PC-9 (cell line): ENCODE measurements at regions not wholly inside any gene's neighbourhood (a gene's known extent, or its start where the extent isn't known, plus 50 kb on each side); places are given as distances from the start of the nearest gene placed in this dataset.
"Not testable (repeated sequence)": the region's sequence is repeated elsewhere in the genome, so short reads cannot be mapped to it uniquely, and the experiment has no call there.

ENCODE experiments used
- BruUV-seq: library from RNA; stranded (reverse); fragments of 400-500 nt; replicated peaks from 2 replicates; lab custom pipeline; 2021; lab: Mats Ljungman, UMichigan
- CTCF ChIA-PET: fragments of 300-600 bp; sonication (Branson Sonifier 250); formaldehyde crosslinking; loops from one replicate; lab custom pipeline; 2022; ENCODE audit warnings: antibody characterized with exemption; lab: Charles Lee
- POLR2A ChIA-PET: fragments of 300-600 bp; sonication (Branson Sonifier 250); formaldehyde crosslinking; loops from one replicate; lab custom pipeline; 2022; ENCODE audit warnings: antibody characterized with exemption; ENCODE audit not compliant: unreplicated experiment; lab: Charles Lee
- DNase-seq, 2 experiments: peaks; one replicate each; pipeline versions ENCODE4 v3.0.0 to v3.0.0-alpha.2; 2015 to 2022; ENCODE audit warnings: mixed read lengths in 1 of 2
- H2AFZ ChIP-seq: fragments of 200-600 bp; sonication (generic); 2 replicates; pipeline ENCODE4 v1.8.1; 2017; ENCODE audit warnings: antibody characterized with exemption
- H3F3A ChIP-seq: fragments of 200-600 bp; sonication (generic); 2 replicates; pipeline ENCODE4 v1.8.1; 2017; ENCODE audit warnings: antibody characterized with exemption, mild to moderate bottlenecking, low read depth; ENCODE audit not compliant: insufficient read depth
- H3K27ac ChIP-seq: fragments of 200-600 bp; sonication (generic); 2 replicates; pipeline ENCODE4 v1.6.1; 2016; ENCODE audit warnings: mixed run types
- H3K27me3 ChIP-seq: fragments of 200-600 bp; sonication (generic); 2 replicates; pipeline ENCODE4 v1.6.1; 2016; ENCODE audit warnings: low read depth, mixed run types; ENCODE audit not compliant: insufficient read depth
- H3K36me3 ChIP-seq: fragments of 200-600 bp; sonication (generic); 2 replicates; pipeline ENCODE4 v1.6.1; 2016; ENCODE audit warnings: low read depth, mixed run types
- H3K4me1 ChIP-seq: fragments of 200-600 bp; sonication (generic); replicated peaks from 2 replicates; pipeline ENCODE4 v1.6.1; 2016; ENCODE audit warnings: mixed run types; ENCODE audit not compliant: insufficient read depth
- H3K4me2 ChIP-seq: fragments of 200-600 bp; sonication (generic); 2 replicates; pipeline ENCODE4 v1.6.1; 2017; ENCODE audit warnings: mixed run types
- H3K4me3 ChIP-seq: fragments of 200-600 bp; sonication (generic); 2 replicates; pipeline ENCODE4 v1.6.1; 2016; ENCODE audit warnings: mixed run types
- H3K79me2 ChIP-seq: fragments of 200-600 bp; sonication (generic); 2 replicates; pipeline ENCODE4 v1.6.1; 2017; ENCODE audit warnings: low read depth, mixed run types
- H3K9me2 ChIP-seq: fragments of 200-600 bp; sonication (generic); 2 replicates; pipeline ENCODE4 v1.8.1; 2017; ENCODE audit warnings: mild to moderate bottlenecking; ENCODE audit not compliant: insufficient read depth
- H3K9me3 ChIP-seq: fragments of 200-600 bp; sonication (generic); 2 replicates; pipeline ENCODE4 v1.8.1; 2016; ENCODE audit warnings: low read depth; ENCODE audit not compliant: insufficient read depth
- H4K20me1 ChIP-seq: fragments of 200-600 bp; sonication (generic); 2 replicates; pipeline ENCODE4 v1.8.1; 2017; ENCODE audit not compliant: insufficient read depth
- EZH2 ChIP-seq: fragments of 200-600 bp; sonication (generic); IDR thresholded peaks from 2 replicates; pipeline ENCODE4 v1.8.0; 2017; ENCODE audit warnings: antibody characterized with exemption, low read depth
- intact Hi-C: fragments of 100-400 bp; cut with micrococcal nuclease; formaldehyde crosslinking; loops from one replicate; pipeline ENCODE4 v1.10.0; 2022; ENCODE audit not compliant: unreplicated experiment
- TF ChIP-seq, protein P1 (sequence below): fragments of 200-600 bp; sonication (generic); conservative IDR thresholded peaks from 2 replicates; pipeline ENCODE4 v1.6.1; 2017; ENCODE audit warnings: mixed run types, antibody characterized with exemption, mild to moderate bottlenecking, moderate library complexity

DNA sequence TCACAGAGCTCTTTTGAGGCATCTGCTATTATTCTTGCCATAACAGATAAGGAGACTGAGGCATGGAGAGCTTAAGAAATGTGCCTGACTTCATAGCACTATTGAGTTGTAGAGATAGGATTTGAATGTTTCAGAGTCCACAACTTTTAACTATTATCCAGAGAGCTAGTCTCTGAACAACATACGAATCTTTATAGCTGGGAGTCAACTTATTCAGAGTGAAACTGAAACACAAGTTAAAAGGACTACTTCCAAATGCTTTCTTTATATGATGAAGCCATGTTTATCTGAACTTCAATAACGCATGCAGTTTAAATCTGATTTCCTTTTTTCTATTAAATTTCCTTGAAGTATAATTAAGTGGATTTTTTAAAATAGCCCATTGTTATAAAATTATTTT lies 268.8 kb downstream of the IKZF2 start:
- no peaks in the 10 kb centered on the region for H3K9me2 ChIP-seq
- POLR2A ChIA-PET = no interaction called here
- CTCF ChIA-PET = no interaction called here
- no peak for DNase-seq
- no peaks in the 10 kb centered on the region for H3F3A ChIP-seq
- no peaks in the 10 kb centered on the region for H3K9me3 ChIP-seq
- no peak overlapping the region for H2AFZ ChIP-seq
- no peak for TF ChIP-seq EZH2
- TF ChIP-seq, protein P1, sequence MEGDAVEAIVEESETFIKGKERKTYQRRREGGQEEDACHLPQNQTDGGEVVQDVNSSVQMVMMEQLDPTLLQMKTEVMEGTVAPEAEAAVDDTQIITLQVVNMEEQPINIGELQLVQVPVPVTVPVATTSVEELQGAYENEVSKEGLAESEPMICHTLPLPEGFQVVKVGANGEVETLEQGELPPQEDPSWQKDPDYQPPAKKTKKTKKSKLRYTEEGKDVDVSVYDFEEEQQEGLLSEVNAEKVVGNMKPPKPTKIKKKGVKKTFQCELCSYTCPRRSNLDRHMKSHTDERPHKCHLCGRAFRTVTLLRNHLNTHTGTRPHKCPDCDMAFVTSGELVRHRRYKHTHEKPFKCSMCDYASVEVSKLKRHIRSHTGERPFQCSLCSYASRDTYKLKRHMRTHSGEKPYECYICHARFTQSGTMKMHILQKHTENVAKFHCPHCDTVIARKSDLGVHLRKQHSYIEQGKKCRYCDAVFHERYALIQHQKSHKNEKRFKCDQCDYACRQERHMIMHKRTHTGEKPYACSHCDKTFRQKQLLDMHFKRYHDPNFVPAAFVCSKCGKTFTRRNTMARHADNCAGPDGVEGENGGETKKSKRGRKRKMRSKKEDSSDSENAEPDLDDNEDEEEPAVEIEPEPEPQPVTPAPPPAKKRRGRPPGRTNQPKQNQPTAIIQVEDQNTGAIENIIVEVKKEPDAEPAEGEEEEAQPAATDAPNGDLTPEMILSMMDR = no peak
- H3K27ac ChIP-seq = no peak overlapping the region
- H3K36me3 ChIP-seq = no peaks in the 10 kb centered on the region
- H3K4me1 ChIP-seq = no peaks in the 10 kb centered on the region
- no peaks in the 10 kb centered on the region for H3K27me3 ChIP-seq
- no peaks in the 10 kb centered on the region for H3K79me2 ChIP-seq
- intact Hi-C loops = no loop called here
- no peaks in the 10 kb centered on the region for H4K20me1 ChIP-seq
- BruUV-seq = no TSS peak
- H3K4me2 ChIP-seq = no peak overlapping the region
- H3K4me3 ChIP-seq = no peak overlapping the region

DNA sequence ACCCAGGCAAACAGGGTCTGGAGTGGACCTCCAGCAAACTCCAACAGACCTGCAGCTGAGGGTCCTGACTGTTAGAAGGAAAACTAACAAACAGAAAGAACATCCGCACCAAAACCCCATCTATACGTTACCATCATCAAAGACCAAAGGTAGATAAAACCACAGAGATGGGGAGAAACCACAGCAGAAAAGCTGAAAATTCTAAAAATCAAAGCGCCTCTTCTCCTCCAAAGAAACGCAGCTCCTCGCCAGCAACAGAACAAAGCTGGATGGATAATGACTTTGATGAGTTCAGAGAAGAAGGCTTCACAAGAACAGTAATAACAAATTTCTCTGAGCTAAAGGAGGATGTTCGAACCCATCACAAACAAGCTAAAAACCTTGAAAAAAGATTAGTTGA lies 274.9 kb downstream of the IKZF2 start:
- DNase-seq, H3K4me3 ChIP-seq, H3K27ac ChIP-seq, H3K4me2 ChIP-seq, H4K20me1 ChIP-seq, H3K27me3 ChIP-seq, BruUV-seq, H3K9me2 ChIP-seq, H3K4me1 ChIP-seq, H3K36me3 ChIP-seq, H3K79me2 ChIP-seq, H3F3A ChIP-seq, H2AFZ ChIP-seq, POLR2A ChIA-PET, intact Hi-C loops, H3K9me3 ChIP-seq, CTCF ChIA-PET: not testable (repeated sequence)

DNA sequence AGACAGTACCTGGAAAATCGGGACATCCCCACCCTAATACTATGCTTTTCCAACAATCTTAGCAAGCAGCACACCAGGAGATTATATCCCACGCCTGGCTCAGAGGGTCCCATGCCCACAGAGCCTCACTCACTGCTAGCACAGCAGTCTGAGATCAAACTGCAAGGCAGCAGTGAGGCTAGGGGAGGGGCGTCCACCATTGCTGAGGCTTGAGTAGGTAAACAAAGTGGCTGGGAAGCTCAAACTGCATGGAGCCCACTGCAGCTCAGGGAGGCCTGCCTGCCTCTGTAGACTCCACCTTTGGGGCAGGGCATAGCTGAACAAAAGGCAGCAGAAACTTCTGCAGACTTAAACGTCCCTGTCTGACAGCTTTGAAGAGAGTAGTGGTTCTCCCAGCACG lies 275.5 kb downstream of the IKZF2 start:
- H3K36me3 ChIP-seq, H4K20me1 ChIP-seq, H3K4me3 ChIP-seq, H3K27ac ChIP-seq, H2AFZ ChIP-seq, POLR2A ChIA-PET, H3K9me2 ChIP-seq, DNase-seq, CTCF ChIA-PET, H3K9me3 ChIP-seq, H3K4me1 ChIP-seq, H3F3A ChIP-seq, BruUV-seq, intact Hi-C loops, H3K79me2 ChIP-seq, H3K27me3 ChIP-seq, H3K4me2 ChIP-seq: not testable (repeated sequence)

DNA sequence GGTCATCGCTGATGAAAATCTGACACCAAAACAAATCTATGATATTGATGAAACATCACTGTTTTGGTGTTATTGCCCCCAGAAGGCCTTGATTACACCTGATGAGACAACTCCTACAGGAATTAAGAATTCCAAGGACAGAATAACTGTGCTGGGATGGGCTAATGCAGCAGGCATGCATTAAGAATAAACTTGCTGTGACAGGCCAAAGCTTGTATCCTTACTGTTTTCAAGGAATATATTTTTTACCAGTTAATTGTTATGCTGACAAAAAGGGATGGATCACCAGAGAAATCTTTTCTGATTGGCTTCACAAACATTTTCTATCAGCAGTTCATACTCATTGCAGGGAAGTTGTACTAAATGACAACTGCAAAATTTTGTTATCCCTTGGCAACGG lies 278.2 kb downstream of the IKZF2 start:
- H3F3A ChIP-seq = no peaks in the 10 kb centered on the region
- DNase-seq = no peak
- no peaks in the 10 kb centered on the region for H3K9me3 ChIP-seq
- no TSS peak for BruUV-seq
- no peaks in the 10 kb centered on the region for H3K79me2 ChIP-seq
- intact Hi-C loops = no loop called here
- no peak overlapping the region for H2AFZ ChIP-seq
- no peaks in the 10 kb centered on the region for H3K9me2 ChIP-seq
- H3K27me3 ChIP-seq = no peaks in the 10 kb centered on the region
- H3K4me3 ChIP-seq = no peak overlapping the region
- TF ChIP-seq, protein P1 = no peak
- TF ChIP-seq EZH2 = no peak
- H3K4me2 ChIP-seq = no peak overlapping the region
- ChIA-PET POLR2A (no interaction called here), CTCF (no interaction called here)
- H3K36me3 ChIP-seq = no peaks in the 10 kb centered on the region
- H4K20me1 ChIP-seq = no peaks in the 10 kb centered on the region
- H3K27ac ChIP-seq = no peak overlapping the region
- peaks cover 13% of the 10 kb centered on the region for H3K4me1 ChIP-seq
